ENCODE measurements at regions not wholly inside any gene's neighbourhood (a gene's known extent, or its start where the extent isn't known, plus 50 kb on each side); places are given as distances from the start of the nearest gene placed in this dataset.
A peak's percentile ranks its signal among the peaks of the same experiment; 100 is the strongest.

DNA sequence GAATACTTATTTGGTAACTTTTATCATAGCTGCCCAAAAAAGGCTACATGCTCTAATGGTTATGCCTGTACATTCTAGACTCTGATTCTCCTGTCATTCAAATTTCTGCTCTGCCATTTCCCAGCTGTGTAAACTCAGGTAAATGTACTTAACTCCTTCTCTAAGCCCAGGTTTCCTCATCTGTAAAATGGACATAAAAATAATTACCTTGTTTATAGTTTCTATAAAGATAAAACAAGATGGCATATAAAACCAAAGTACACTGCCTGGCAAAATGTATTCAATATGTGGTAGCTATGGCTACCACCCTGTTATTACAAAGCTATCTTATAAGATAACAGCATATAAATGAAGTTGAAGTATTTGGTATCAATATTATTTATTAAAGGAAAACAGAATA lies 158.8 kb downstream of the PPARGC1A start:
- ATAC-seq (no peak), DNase-seq (no peak)
- H3K9me3 ChIP-seq: no peaks in the 10 kb centered on the region
- no peaks in the 10 kb centered on the region for H3K27me3 ChIP-seq (ENCODE audit: insufficient read depth in 3 of 3, low read length in 2 of 3)
- TF ChIP-seq, protein P1, sequence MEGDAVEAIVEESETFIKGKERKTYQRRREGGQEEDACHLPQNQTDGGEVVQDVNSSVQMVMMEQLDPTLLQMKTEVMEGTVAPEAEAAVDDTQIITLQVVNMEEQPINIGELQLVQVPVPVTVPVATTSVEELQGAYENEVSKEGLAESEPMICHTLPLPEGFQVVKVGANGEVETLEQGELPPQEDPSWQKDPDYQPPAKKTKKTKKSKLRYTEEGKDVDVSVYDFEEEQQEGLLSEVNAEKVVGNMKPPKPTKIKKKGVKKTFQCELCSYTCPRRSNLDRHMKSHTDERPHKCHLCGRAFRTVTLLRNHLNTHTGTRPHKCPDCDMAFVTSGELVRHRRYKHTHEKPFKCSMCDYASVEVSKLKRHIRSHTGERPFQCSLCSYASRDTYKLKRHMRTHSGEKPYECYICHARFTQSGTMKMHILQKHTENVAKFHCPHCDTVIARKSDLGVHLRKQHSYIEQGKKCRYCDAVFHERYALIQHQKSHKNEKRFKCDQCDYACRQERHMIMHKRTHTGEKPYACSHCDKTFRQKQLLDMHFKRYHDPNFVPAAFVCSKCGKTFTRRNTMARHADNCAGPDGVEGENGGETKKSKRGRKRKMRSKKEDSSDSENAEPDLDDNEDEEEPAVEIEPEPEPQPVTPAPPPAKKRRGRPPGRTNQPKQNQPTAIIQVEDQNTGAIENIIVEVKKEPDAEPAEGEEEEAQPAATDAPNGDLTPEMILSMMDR (IDR thresholded peaks at IDR 0.05): no peak
- H3K4me1 ChIP-seq: peaks cover 10% of the 10 kb centered on the region
- H3K36me3 ChIP-seq (ENCODE audit: insufficient read depth in 1 of 2, low read depth in 1 of 2): no peaks in the 10 kb centered on the region
- no peak overlapping the region for H3K27ac ChIP-seq
- intact Hi-C loops (cut with DNase I): loop anchor here in 1 of 2 donors (10.0 kb wide), 1 partner anchor 366 kb away; no protein-coding TSS in a partner anchor
- H3K4me3 ChIP-seq: no peak overlapping the region

DNA sequence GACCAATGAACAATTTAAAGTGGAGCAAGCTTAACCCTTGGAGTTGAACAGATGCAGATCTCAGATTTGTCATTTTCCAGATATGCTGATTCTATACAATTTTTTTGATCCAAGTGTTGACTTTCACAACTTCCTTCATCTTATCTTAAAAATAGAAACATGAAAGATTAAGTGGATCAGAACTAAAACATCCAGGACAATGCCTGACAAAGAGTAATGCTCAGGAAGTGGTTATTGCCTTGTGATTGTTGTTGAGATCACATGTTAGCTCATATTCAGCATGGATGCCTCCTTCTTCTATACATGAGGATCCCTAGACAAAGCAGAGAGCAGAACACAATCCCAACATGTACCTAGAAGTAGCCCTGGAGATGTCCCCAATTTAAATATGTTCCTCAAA lies 160.9 kb downstream of the PPARGC1A start:
- H3K4me3 ChIP-seq: no peak overlapping the region
- no peak overlapping the region for H3K27ac ChIP-seq
- no peaks in the 10 kb centered on the region for H3K9me3 ChIP-seq
- DNase-seq (no peak), ATAC-seq (no peak)
- intact Hi-C loops (cut with DNase I): no loop called here
- H3K36me3 ChIP-seq (ENCODE audit: insufficient read depth in 1 of 2, low read depth in 1 of 2): no peaks in the 10 kb centered on the region
- TF ChIP-seq, protein P1 (IDR thresholded peaks at IDR 0.05): no peak
- peaks cover 10% of the 10 kb centered on the region for H3K4me1 ChIP-seq
- no peaks in the 10 kb centered on the region for H3K27me3 ChIP-seq (ENCODE audit: insufficient read depth in 3 of 3, low read length in 2 of 3)

DNA sequence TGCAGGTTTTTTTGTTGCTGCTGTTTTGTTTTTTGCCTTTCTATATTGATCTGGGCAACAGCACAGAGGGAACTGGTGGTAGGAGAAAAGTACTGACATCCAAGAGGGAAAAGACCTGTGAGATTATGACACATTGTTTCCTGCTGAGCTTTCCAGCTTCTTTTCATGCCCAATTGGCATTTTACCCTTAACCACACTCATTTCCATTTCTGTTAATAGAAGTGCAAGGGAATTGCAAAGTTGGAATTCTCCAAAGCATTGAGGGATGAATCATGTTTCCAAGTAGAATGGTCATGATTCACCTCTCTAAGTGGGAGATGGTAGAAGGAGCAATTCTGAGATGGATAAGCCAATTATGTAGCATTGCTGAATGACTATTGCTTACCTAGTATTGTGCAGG lies 161.5 kb downstream of the PPARGC1A start:
- Histone ChIP-seq H3K4me1 (peaks cover 10% of the 10 kb centered on the region), H3K27me3 (ENCODE audit: insufficient read depth in 3 of 3, low read length in 2 of 3) (no peaks in the 10 kb centered on the region), H3K4me3 (no peak overlapping the region), H3K36me3 (ENCODE audit: insufficient read depth in 1 of 2, low read depth in 1 of 2) (no peaks in the 10 kb centered on the region), H3K27ac (no peak overlapping the region), H3K9me3 (no peaks in the 10 kb centered on the region)
- intact Hi-C loops (cut with DNase I): no loop called here
- ATAC-seq: peak; percentile 81 to 97 (median 97)
- DNase-seq: no peak
- TF ChIP-seq, protein P1 (IDR thresholded peaks at IDR 0.05): no peak

DNA sequence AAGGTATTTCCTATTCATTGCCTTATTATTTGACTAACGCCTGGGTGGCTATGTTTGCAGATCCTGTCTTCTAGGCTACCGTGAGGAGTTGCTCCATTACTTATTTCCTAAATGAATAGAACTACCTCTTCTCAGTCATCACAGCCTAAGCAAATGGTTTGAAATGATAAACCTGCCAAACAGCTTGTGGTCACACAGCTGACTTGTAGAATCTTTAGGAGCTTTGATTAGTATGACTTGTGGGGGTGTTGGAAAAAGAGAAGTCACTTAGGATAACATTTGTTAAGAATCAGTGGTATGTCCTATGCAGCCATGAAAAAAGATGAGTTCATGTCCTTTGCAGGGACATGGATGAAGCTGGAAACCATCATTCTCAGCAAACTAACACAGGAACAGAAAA lies 169.3 kb downstream of the PPARGC1A start:
- no peaks in the 10 kb centered on the region for H3K36me3 ChIP-seq (ENCODE audit: insufficient read depth in 1 of 2, low read depth in 1 of 2)
- intact Hi-C loops (cut with DNase I): no loop called here
- TF ChIP-seq, protein P1 (IDR thresholded peaks at IDR 0.05): no peak
- no peaks in the 10 kb centered on the region for H3K9me3 ChIP-seq
- no peak for ATAC-seq
- H3K27ac ChIP-seq: no peak overlapping the region
- H3K4me3 ChIP-seq: no peak overlapping the region
- 86 to 93% (median 86%) methylated on average over 2 of the region's 2 CpGs for WGBS, 3 donors
- H3K4me1 ChIP-seq: no peaks in the 10 kb centered on the region
- DNase-seq: no peak
- no peaks in the 10 kb centered on the region for H3K27me3 ChIP-seq (ENCODE audit: insufficient read depth in 3 of 3, low read length in 2 of 3)

DNA sequence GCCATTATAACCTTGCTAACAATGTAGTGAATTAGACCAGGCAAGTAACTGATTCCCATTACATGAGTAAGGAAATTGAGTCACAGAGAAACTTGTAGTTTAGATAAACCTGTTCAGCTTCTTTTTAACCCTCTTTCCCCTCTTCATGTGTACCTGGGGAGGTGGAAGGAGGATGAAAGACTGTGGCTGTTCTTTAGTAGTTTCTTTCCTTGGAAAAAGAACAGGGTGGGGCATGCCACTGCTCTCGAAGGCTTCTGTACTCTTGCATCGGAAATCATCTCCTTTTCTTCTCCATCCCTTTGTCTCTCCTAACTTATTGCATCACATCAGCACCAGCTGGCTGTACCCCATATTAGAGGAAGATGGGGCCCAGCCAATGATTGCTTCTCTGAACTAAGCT lies 171.4 kb downstream of the PPARGC1A start:
- Histone ChIP-seq H3K4me3 (no peak overlapping the region), H3K36me3 (ENCODE audit: insufficient read depth in 1 of 2, low read depth in 1 of 2) (no peaks in the 10 kb centered on the region), H3K27me3 (ENCODE audit: insufficient read depth in 3 of 3, low read length in 2 of 3) (no peaks in the 10 kb centered on the region), H3K9me3 (no peaks in the 10 kb centered on the region), H3K27ac (no peak overlapping the region), H3K4me1 (no peaks in the 10 kb centered on the region)
- TF ChIP-seq, protein P1 (IDR thresholded peaks at IDR 0.05): no peak
- ATAC-seq (no peak), DNase-seq (no peak)
- WGBS, 3 donors: 91 to 96% (median 92%) methylated on average over 2 of the region's 2 CpGs
- intact Hi-C loops (cut with DNase I): no loop called here

Measured in psoas muscle (tissue), 7 donors.